Trophoblast cell (in vitro differentiated cells and primary cell): ENCODE measurements at regions not wholly inside any gene's neighbourhood (a gene's known extent, or its start where the extent isn't known, plus 50 kb on each side); places are given as distances from the start of the nearest gene placed in this dataset.

Source experiments
- DNase-seq, 2 donors: peaks; one replicate each; pipeline ENCODE4 v3.0.0-alpha.2; 2016
- H2AFZ ChIP-seq: 2 replicates; pipeline ENCODE4 v1.6.1; 2013; ENCODE audit warnings: low read length, moderate library complexity, mild to moderate bottlenecking; ENCODE audit not compliant: insufficient read depth, poor library complexity
- H2AK5ac ChIP-seq: 2 replicates; pipeline ENCODE4 v1.6.1; 2013; ENCODE audit warnings: mild to moderate bottlenecking, low read length
- H2BK120ac ChIP-seq: 2 replicates; pipeline ENCODE4 v1.6.1; 2013; ENCODE audit warnings: low read length, mild to moderate bottlenecking, moderate library complexity; ENCODE audit not compliant: insufficient read depth, poor library complexity
- H2BK12ac ChIP-seq: 2 replicates; pipeline ENCODE4 v1.6.1; 2013; ENCODE audit warnings: mild to moderate bottlenecking, low read length, moderate library complexity
- H2BK5ac ChIP-seq: 2 replicates; pipeline ENCODE4 v1.6.1; 2013; ENCODE audit warnings: low read length, low read depth, moderate library complexity, mild to moderate bottlenecking; ENCODE audit not compliant: poor library complexity
- H3K14ac ChIP-seq: 2 replicates; pipeline ENCODE4 v1.6.1; 2013; ENCODE audit warnings: mild to moderate bottlenecking, low read length
- H3K18ac ChIP-seq: 2 replicates; pipeline ENCODE4 v1.6.1; 2013; ENCODE audit warnings: mild to moderate bottlenecking, low read length
- H3K23ac ChIP-seq: 2 replicates; pipeline ENCODE4 v1.6.1; 2013; ENCODE audit warnings: low read length
- H3K27ac ChIP-seq: 2 replicates; pipeline ENCODE4 v1.5.1; 2013; ENCODE audit warnings: low read depth, mild to moderate bottlenecking, inconsistent platforms, low read length, moderate library complexity
- H3K27me3 ChIP-seq: 2 replicates; pipeline ENCODE4 v1.6.1; 2013; ENCODE audit warnings: inconsistent platforms, mild to moderate bottlenecking, low read length, moderate library complexity; ENCODE audit not compliant: insufficient read depth
- H3K36me3 ChIP-seq, 2 experiments: 1 replicate in 1 of 2; 2 replicates in 1 of 2; pipeline ENCODE4 v1.6.1; 2013; ENCODE audit warnings: low read length in 2 of 2, mild to moderate bottlenecking in 2 of 2, moderate library complexity in 1 of 2; ENCODE audit not compliant: insufficient read depth in 2 of 2, control insufficient read depth in 1 of 2
- H3K4ac ChIP-seq: 2 replicates; pipeline ENCODE4 v1.6.1; 2013; ENCODE audit warnings: low read depth, mild to moderate bottlenecking, low read length, moderate library complexity
- H3K4me1 ChIP-seq, 2 experiments: 1 replicate in 1 of 2; 2 replicates in 1 of 2; pipeline ENCODE4 v1.6.1; 2013; ENCODE audit warnings: low read length in 2 of 2, mild to moderate bottlenecking in 2 of 2, moderate library complexity in 1 of 2; ENCODE audit not compliant: insufficient read depth in 2 of 2, control insufficient read depth in 1 of 2
- H3K4me2 ChIP-seq: 2 replicates; pipeline ENCODE4 v1.6.1; 2013; ENCODE audit warnings: inconsistent platforms, mild to moderate bottlenecking, low read length, moderate library complexity
- H3K4me3 ChIP-seq: 2 replicates; pipeline ENCODE4 v1.5.1; 2013; ENCODE audit warnings: mild to moderate bottlenecking, low read depth, low read length, inconsistent platforms
- H3K79me1 ChIP-seq: one replicate; pipeline ENCODE4 v1.6.1; 2013; ENCODE audit warnings: low read length
- H3K79me2 ChIP-seq: 2 replicates; pipeline ENCODE4 v1.6.1; 2013; ENCODE audit warnings: low read length, mild to moderate bottlenecking; ENCODE audit not compliant: control insufficient read depth, insufficient read depth, poor library complexity
- H3K9ac ChIP-seq: 2 replicates; pipeline ENCODE4 v1.6.1; 2013; ENCODE audit warnings: mild to moderate bottlenecking, low read length
- H3K9me3 ChIP-seq: 2 replicates; pipeline ENCODE4 v1.6.1; 2013; ENCODE audit warnings: low read depth, mild to moderate bottlenecking, control low read depth, inconsistent platforms, low read length; ENCODE audit not compliant: insufficient read depth
- H4K12ac ChIP-seq: 2 replicates; pipeline ENCODE4 v1.6.1; 2013; ENCODE audit warnings: low read depth, mild to moderate bottlenecking, low read length, moderate library complexity
- H4K8ac ChIP-seq: 2 replicates; pipeline ENCODE4 v1.6.1; 2013; ENCODE audit warnings: low read depth, mild to moderate bottlenecking, low read length, moderate library complexity
- H4K91ac ChIP-seq: one replicate; pipeline ENCODE4 v1.6.1; 2013; ENCODE audit warnings: low read depth, mild to moderate bottlenecking, low read length, moderate library complexity
- WGBS: extraction: QIAGEN DNeasy Blood & Tissue Kit; methylation state at CpG from one replicate; pipeline ENCODE4 v1.1.7; 2013; ENCODE audit warnings: missing lambda C conversion rate; ENCODE audit not compliant: insufficient read length, insufficient coverage; ENCODE audit errors: extremely low coverage; 5-methylcytosine and 5-hydroxymethylcytosine counted together

DNA sequence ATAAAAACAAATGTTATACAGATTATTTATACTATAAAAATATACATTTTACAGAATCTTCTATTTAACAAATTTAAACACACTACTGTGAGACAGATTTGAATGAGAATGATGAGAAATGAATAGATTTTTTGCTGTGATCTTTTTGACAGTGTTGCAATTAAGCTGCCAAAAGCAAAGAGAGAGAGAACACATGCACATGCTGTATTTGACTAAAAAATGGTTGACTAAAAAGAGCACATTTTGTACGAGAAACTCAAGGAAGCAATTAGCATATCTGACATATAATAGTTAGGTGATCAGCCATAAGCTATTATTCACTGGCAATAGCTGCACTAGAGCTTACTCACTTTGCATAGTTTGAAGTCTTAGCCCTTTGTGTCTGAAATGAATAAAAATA is 115.8 kb downstream of the SYT10 start:
- H2AK5ac ChIP-seq, result no peak overlapping the region
- no peak overlapping the region for H3K18ac ChIP-seq
- no peaks in the 10 kb centered on the region for H3K36me3 ChIP-seq
- DNase-seq, result no peak
- H3K4me2 ChIP-seq, result no peak overlapping the region
- H3K4me1 ChIP-seq, result no peaks in the 10 kb centered on the region
- H2AFZ ChIP-seq, result no peak overlapping the region
- no peak overlapping the region for H3K23ac ChIP-seq
- no peak overlapping the region for H2BK5ac ChIP-seq
- no CpG with 5 or more reads among the region's 1 CpG for WGBS
- H3K27ac ChIP-seq, result no peak overlapping the region
- no peaks in the 10 kb centered on the region for H3K9me3 ChIP-seq
- H2BK120ac ChIP-seq, result no peak overlapping the region
- H4K91ac ChIP-seq, result no peak overlapping the region
- H3K79me2 ChIP-seq, result no peaks in the 10 kb centered on the region
- no peak overlapping the region for H4K12ac ChIP-seq
- H3K14ac ChIP-seq, result no peak overlapping the region
- H3K79me1 ChIP-seq, result no peaks in the 10 kb centered on the region
- no peak overlapping the region for H3K9ac ChIP-seq
- no peak overlapping the region for H2BK12ac ChIP-seq
- no peak overlapping the region for H3K4ac ChIP-seq
- H4K8ac ChIP-seq, result no peak overlapping the region
- H3K4me3 ChIP-seq, result no peak overlapping the region
- H3K27me3 ChIP-seq, result no peaks in the 10 kb centered on the region

- Histone ChIP-seq H4K91ac (no peak overlapping the region), H2BK12ac (peak overlapping the region; percentile 84), H3K4me2 (no peak overlapping the region), H3K9ac (no peak overlapping the region), H3K4me1 (no peaks in the 10 kb centered on the region), H3K36me3 (no peaks in the 10 kb centered on the region), H3K18ac (no peak overlapping the region), H2BK120ac (no peak overlapping the region), H2AK5ac (no peak overlapping the region), H3K27me3 (no peaks in the 10 kb centered on the region), H3K4me3 (no peak overlapping the region), H4K8ac (no peak overlapping the region), H4K12ac (no peak overlapping the region), H3K79me1 (no peaks in the 10 kb centered on the region), H2BK5ac (no peak overlapping the region), H2AFZ (peak overlapping the region; percentile 54), H3K23ac (no peak overlapping the region), H3K14ac (peak overlapping the region; percentile 51), H3K27ac (no peak overlapping the region), H3K79me2 (no peaks in the 10 kb centered on the region), H3K4ac (no peak overlapping the region), H3K9me3 (no peaks in the 10 kb centered on the region)
- no peak for DNase-seq
- no CpG with 5 or more reads among the region's 5 CpGs for WGBS
These were observed 117.1 kb downstream of the SYT10 start for GRCh38 chr12:33322519-33322918.

DNA sequence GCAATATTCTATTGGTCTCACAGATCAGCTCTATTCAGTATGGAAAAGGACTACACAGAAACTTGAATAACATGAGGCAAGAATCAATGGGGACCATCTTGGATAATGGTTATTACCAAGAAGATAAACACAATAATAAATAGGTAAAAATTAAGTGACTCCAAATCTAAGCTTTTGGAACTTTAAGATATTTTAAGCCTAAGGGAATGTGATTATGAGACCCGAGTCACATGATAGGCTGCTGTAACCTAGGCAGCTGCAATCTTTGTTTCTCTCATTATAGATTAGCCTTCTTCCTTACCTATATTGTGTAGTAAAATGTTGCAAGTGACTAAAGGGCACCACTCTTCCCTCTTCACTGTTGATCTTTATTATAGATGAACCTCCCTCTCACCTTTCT is 121.9 kb downstream of the SYT10 start:
- no CpG with 5 or more reads among the region's 1 CpG for WGBS
- Histone ChIP-seq H3K4me1 (peaks cover 1 to 3% of the 10 kb centered on the region in 2 experiments), H3K4me2 (no peak overlapping the region), H2BK120ac (no peak overlapping the region), H4K8ac (no peak overlapping the region), H3K9me3 (no peaks in the 10 kb centered on the region), H3K4me3 (no peak overlapping the region), H3K23ac (no peak overlapping the region), H2BK5ac (no peak overlapping the region), H2AK5ac (no peak overlapping the region), H4K12ac (no peak overlapping the region), H3K18ac (no peak overlapping the region), H2AFZ (no peak overlapping the region), H3K79me1 (peaks cover 4% of the 10 kb centered on the region), H3K4ac (no peak overlapping the region), H2BK12ac (no peak overlapping the region), H4K91ac (no peak overlapping the region), H3K14ac (no peak overlapping the region), H3K79me2 (no peaks in the 10 kb centered on the region), H3K27me3 (no peaks in the 10 kb centered on the region), H3K9ac (no peak overlapping the region), H3K27ac (no peak overlapping the region), H3K36me3 (no peaks in the 10 kb centered on the region)
- no peak for DNase-seq

GRCh38 chr12:33314223-33314622 is 125.4 kb downstream of the SYT10 start:
- Histone ChIP-seq H3K79me1 (peaks cover 4% of the 10 kb centered on the region), H4K12ac (no peak overlapping the region), H3K27ac (no peak overlapping the region), H3K9ac (no peak overlapping the region), H4K91ac (peak overlapping the region; percentile 25), H3K36me3 (no peaks in the 10 kb centered on the region), H3K9me3 (peaks cover 3% of the 10 kb centered on the region), H3K14ac (no peak overlapping the region), H2BK120ac (no peak overlapping the region), H2BK12ac (peak overlapping the region; percentile 15), H2AFZ (no peak overlapping the region), H2BK5ac (no peak overlapping the region), H3K4me2 (no peak overlapping the region), H2AK5ac (no peak overlapping the region), H3K79me2 (no peaks in the 10 kb centered on the region), H3K18ac (no peak overlapping the region), H3K4ac (no peak overlapping the region), H4K8ac (no peak overlapping the region), H3K27me3 (no peaks in the 10 kb centered on the region), H3K4me3 (no peak overlapping the region), H3K4me1 (peaks cover 1 to 3% of the 10 kb centered on the region in 2 experiments), H3K23ac (no peak overlapping the region)
- peak in 1 of 2 donors; percentile 36 for DNase-seq
- no CpG with 5 or more reads among the region's 1 CpG for WGBS
